NB4 (cell line): ENCODE measurements at regions not wholly inside any gene's neighbourhood (a gene's known extent, or its start where the extent isn't known, plus 50 kb on each side); places are given as distances from the start of the nearest gene placed in this dataset.

Source experiments
- CTCF ChIP-seq: IDR thresholded peaks from one replicate; pipeline ENCODE4 v1.5.1; 2012; ENCODE audit warnings: low read depth, low read length
- MAX ChIP-seq: IDR thresholded peaks from 2 replicates; pipeline ENCODE4 v1.6.1; 2011; ENCODE audit warnings: low read depth, low read length
- MYC ChIP-seq: IDR thresholded peaks from 2 replicates; pipeline ENCODE4 v1.6.1; 2011; ENCODE audit warnings: low read depth, low read length
- POLR2A ChIP-seq: IDR thresholded peaks from 2 replicates; pipeline ENCODE4 v1.6.1; 2011; ENCODE audit warnings: mild to moderate bottlenecking; ENCODE audit not compliant: insufficient read length; ENCODE audit errors: extremely low read depth

DNA sequence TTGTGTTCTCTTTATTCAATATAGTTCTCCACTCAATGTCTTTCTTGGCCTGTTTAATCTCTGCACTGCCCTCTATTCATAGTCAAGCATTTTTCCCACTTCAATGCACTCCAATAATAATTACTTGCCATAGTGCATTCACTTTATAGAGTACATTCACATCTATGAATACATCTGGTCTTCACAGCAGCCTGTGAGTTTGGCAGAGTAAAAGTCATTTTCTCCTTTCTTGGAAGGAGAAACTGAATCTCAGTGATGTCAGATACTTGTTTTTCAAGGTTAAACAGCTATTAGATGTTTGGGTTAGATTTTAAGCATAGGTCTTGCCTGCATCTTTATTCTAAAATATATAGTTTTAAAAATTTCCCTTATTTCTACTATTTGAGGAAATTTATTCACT lies 373.2 kb downstream of the TRIB2 start:
- no peak for TF ChIP-seq CTCF
- TF ChIP-seq MAX = no peak
- no peak for TF ChIP-seq POLR2A
- no peak for TF ChIP-seq MYC
